Large intestine (tissue), 3 donors: ENCODE measurements at regions not wholly inside any gene's neighbourhood (a gene's known extent, or its start where the extent isn't known, plus 50 kb on each side); places are given as distances from the start of the nearest gene placed in this dataset.
A peak's percentile ranks its signal among the peaks of the same experiment; 100 is the strongest.

ENCODE experiments used
- DNase-seq, 2 donors: peaks; one replicate each; pipeline versions ENCODE4 v3.0.0 to v3.0.0-alpha.2; 2013
- H3K27ac ChIP-seq: one replicate; pipeline ENCODE4 v1.5.1; 2013; ENCODE audit warnings: low read length
- H3K27me3 ChIP-seq: 2 replicates; pipeline ENCODE4 v1.6.1; 2013; ENCODE audit warnings: low read length; ENCODE audit not compliant: control insufficient read depth, insufficient read depth
- H3K36me3 ChIP-seq: 2 replicates; pipeline ENCODE4 v1.6.1; 2013; ENCODE audit warnings: low read length; ENCODE audit not compliant: control insufficient read depth, insufficient read depth
- H3K4me1 ChIP-seq: one replicate; pipeline ENCODE4 v1.6.1; 2013; ENCODE audit warnings: low read length; ENCODE audit not compliant: control insufficient read depth, insufficient read depth
- H3K4me3 ChIP-seq: one replicate; pipeline ENCODE4 v1.5.1; 2013; ENCODE audit warnings: low read length
- H3K9me3 ChIP-seq: one replicate; pipeline ENCODE4 v1.6.1; 2013; ENCODE audit warnings: mild to moderate bottlenecking, low read depth, low read length, moderate library complexity; ENCODE audit not compliant: control insufficient read depth
- WGBS: methylation state at CpG from one replicate; pipeline ENCODE4 v1.1.5; 2013; ENCODE audit warnings: low lambda C conversion rate; ENCODE audit not compliant: insufficient coverage; 5-methylcytosine and 5-hydroxymethylcytosine counted together

DNA sequence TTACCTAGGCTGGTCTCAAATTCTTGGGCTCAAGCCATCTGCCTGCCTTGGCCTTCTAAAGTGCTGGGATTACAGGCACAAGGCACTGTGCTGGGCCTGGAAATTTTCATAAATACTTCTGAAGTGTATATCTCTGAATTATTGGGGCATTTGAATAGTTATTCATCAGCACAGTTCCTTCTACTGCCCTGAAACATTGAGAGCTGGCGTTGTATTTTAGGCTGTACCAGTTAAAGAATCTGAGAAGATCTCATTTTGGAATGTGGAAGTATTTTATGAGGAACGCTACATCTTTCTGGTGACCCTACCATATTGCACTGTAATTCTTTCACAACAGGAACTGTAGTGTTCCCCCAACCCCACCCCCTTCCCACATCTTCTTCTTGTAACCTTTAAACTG lies 349.0 kb upstream of the RGS6 start:
- no CpG with 5 or more reads among the region's 2 CpGs for WGBS
- Histone ChIP-seq H3K36me3 (no peaks in the 10 kb centered on the region), H3K9me3 (no peaks in the 10 kb centered on the region), H3K4me1 (no peaks in the 10 kb centered on the region), H3K27me3 (no peaks in the 10 kb centered on the region), H3K4me3 (no peak overlapping the region), H3K27ac (no peak overlapping the region)
- no peak for DNase-seq

DNA sequence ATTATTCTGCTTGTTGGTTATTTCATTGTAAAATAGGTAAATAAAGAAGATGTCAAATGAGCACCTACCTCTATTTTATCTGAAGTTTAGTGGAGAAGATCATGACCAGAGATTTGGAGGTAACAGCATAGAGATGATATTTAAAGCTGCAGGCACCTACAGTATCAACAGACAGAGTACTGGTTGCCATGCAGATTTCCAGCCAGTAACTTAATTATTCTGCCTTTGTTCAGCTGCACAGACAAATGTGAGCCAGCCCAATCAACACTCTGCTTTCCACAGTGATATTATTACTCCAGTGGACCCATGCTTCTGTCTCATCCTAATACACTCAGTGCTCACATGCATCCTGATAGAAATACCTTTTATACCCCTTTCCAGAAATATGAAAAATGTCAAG lies 348.5 kb upstream of the RGS6 start:
- no peaks in the 10 kb centered on the region for H3K9me3 ChIP-seq
- no peak overlapping the region for H3K4me3 ChIP-seq
- H3K27ac ChIP-seq: no peak overlapping the region
- DNase-seq: no peak
- H3K27me3 ChIP-seq: no peaks in the 10 kb centered on the region
- no peaks in the 10 kb centered on the region for H3K4me1 ChIP-seq
- no peaks in the 10 kb centered on the region for H3K36me3 ChIP-seq

DNA sequence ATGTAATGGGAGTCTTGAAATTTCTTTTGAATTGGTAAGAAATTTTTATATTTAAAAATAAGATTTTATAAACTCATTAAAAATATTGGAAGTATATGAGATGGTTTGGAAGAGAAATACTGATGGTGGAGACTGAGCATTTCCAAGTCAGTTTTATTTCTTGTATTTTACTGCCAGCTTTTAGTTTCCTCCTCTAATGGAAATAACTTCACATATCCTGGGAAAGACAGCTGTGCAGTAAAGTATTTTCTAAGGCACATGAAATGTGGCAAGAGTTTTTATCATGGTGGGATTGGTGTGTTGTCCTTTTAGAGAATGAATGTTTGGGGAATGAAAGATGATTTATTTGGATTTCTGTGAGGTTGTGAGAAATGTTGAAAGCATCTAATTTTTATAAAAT lies 346.9 kb upstream of the RGS6 start:
- Histone ChIP-seq H3K36me3 (no peaks in the 10 kb centered on the region), H3K27me3 (no peaks in the 10 kb centered on the region), H3K27ac (no peak overlapping the region), H3K4me3 (no peak overlapping the region), H3K4me1 (no peaks in the 10 kb centered on the region), H3K9me3 (no peaks in the 10 kb centered on the region)
- DNase-seq: no peak

DNA sequence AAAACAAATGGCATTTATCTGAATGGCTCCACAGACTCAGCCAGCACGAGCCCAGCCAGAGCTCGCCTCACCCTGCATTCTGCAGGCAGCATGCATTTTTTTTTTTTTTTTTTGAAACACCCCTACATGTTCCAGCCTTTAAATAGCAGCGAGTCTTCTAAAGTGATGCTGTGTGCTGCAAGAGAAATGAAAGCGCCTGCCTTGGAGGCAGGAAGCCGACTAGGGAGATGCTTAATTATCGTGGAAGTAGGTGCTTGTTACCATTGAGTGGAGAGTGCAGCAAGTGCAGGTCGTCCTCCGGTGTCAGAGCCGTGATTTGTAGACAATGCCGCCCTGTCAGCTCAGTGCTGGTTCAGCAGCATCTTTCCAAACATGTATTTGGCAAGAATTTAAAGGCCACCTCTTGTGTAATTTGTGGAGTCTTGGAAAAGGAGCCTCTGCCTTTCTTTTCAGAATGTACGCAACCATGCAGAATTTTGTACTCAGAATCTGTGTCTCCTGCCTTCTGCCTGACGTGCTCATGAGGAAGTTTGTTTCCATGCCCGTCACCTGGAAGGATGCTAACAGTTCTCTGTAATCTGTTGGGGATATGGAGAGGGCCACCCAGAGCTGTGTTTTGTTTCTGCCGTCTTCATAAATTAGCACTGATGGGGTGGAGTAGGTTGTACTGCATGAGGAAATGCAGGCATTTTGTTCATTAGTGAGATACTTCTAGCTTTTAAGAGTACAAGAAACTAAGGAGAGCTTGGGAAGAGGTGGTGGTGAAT lies 345.9 kb upstream of the RGS6 start:
- no peaks in the 10 kb centered on the region for H3K4me1 ChIP-seq
- DNase-seq: peak in 1 of 2 donors; percentile 12
- H3K9me3 ChIP-seq: no peaks in the 10 kb centered on the region
- H3K4me3 ChIP-seq: peak overlapping the region; percentile 18
- no peaks in the 10 kb centered on the region for H3K27me3 ChIP-seq
- WGBS: no CpG with 5 or more reads among the region's 14 CpGs
- no peak overlapping the region for H3K27ac ChIP-seq
- H3K36me3 ChIP-seq: no peaks in the 10 kb centered on the region

DNA sequence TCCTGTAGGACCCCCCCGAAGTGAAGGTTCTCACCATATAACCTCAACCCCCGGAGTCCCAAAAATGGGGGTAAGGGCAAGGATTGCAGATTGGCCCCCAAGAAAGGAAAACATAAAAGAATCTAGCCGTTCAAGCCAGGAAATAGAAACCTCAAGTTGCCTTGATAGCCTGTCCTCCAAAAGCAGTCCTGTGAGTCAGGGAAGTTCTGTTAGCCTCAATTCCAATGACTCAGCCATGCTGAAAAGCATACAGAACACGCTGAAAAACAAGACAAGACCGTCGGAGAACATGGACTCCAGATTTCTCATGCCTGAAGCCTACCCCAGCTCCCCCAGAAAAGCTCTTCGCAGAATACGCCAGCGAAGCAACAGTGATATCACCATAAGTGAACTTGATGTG lies 344.2 kb upstream of the RGS6 start:
- no peak overlapping the region for H3K27ac ChIP-seq
- no peaks in the 10 kb centered on the region for H3K9me3 ChIP-seq
- no peak overlapping the region for H3K4me3 ChIP-seq
- H3K4me1 ChIP-seq: no peaks in the 10 kb centered on the region
- no peaks in the 10 kb centered on the region for H3K27me3 ChIP-seq
- 100% methylated on average over 8 of the region's 9 CpGs for WGBS
- no peaks in the 10 kb centered on the region for H3K36me3 ChIP-seq
- no peak for DNase-seq

DNA sequence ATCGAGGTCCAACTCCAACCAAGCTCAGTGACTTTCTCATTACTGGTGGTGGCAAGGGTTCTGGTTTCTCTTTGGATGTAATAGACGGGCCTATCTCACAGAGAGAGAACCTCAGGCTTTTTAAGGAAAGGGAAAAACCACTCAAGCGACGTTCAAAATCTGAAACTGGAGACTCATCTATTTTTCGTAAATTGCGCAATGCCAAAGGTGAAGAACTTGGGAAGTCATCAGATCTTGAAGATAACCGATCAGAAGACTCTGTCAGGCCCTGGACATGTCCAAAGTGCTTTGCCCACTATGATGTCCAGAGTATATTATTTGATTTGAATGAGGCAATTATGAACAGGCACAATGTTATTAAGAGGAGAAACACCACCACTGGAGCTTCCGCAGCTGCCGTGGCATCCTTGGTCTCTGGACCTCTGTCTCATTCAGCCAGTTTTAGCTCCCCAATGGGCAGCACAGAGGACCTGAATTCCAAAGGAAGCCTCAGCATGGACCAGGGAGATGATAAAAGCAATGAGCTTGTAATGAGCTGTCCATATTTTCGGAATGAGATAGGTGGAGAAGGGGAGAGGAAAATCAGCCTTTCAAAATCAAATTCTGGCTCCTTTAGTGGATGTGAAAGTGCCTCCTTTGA lies 343.5 kb upstream of the RGS6 start:
- H3K27ac ChIP-seq: no peak overlapping the region
- H3K4me1 ChIP-seq: no peaks in the 10 kb centered on the region
- WGBS: no CpG with 5 or more reads among the region's 10 CpGs
- H3K4me3 ChIP-seq: no peak overlapping the region
- no peaks in the 10 kb centered on the region for H3K9me3 ChIP-seq
- no peak for DNase-seq
- H3K36me3 ChIP-seq: no peaks in the 10 kb centered on the region
- H3K27me3 ChIP-seq: no peaks in the 10 kb centered on the region

DNA sequence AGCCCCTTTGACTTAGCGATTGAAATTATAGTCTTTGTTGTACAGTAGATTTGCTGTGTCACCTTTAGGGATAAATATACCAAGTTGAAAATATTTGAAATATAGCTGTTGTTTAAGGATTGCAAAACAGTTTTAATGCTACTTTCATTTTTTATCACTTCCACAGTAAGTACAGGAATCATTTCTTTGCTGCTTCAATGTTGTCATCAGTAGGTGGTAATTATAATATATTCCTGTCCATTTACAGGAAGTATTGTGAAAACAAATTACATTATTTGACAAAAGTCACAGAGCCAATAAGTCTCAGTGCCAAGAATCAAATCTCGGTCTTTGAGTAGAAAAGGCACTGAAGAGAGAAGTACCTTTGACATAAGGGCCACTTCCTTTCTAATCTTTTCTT lies 342.6 kb upstream of the RGS6 start:
- no peak overlapping the region for H3K4me3 ChIP-seq
- no peaks in the 10 kb centered on the region for H3K36me3 ChIP-seq
- no peak overlapping the region for H3K27ac ChIP-seq
- no peaks in the 10 kb centered on the region for H3K9me3 ChIP-seq
- WGBS: no CpG with 5 or more reads among the region's 2 CpGs
- H3K4me1 ChIP-seq: no peaks in the 10 kb centered on the region
- no peak for DNase-seq
- H3K27me3 ChIP-seq: no peaks in the 10 kb centered on the region

DNA sequence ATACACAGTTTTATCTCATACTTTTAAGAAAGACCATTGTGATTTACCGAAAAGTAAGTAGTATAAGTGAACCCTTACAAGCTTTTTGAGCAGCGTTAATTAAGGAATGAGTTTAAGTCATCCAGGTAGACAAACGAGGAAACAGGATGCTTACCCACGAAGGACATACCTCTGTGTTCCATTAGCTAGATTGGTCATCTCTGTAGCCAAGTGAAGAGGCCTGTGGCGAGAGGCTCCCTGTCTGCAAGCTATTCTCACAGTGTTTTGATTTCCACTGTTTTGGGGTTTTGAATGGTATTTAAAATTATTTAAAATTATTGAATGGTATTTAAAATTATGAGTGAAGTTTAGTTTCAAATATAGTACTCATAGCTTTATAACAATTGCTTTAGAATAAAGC lies 342.1 kb upstream of the RGS6 start:
- no peak for DNase-seq
- Histone ChIP-seq H3K27ac (no peak overlapping the region), H3K4me1 (no peaks in the 10 kb centered on the region), H3K27me3 (no peaks in the 10 kb centered on the region), H3K4me3 (no peak overlapping the region), H3K9me3 (no peaks in the 10 kb centered on the region), H3K36me3 (no peaks in the 10 kb centered on the region)
- WGBS: 100% methylated on average over 1 of the region's 5 CpGs

DNA sequence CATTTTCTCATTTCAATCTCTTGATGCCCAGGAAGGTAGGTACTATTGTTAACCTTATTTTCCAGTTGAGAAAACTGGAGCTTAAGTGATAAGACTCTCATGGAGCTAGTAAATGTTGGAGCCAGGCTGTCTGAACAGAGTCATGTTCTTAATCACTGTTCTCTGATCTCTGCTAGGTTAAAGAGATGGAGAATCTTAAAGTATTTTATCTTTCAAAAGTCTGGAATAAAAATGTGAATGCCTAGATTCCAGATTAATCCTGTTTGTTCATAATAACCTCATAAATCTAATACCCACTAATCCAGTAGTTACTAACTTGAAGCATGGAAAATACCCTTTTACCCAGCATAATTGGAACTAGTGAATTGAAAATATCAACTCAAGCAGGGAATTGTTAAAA lies 341.0 kb upstream of the RGS6 start:
- no peaks in the 10 kb centered on the region for H3K9me3 ChIP-seq
- H3K27ac ChIP-seq: no peak overlapping the region
- no peak for DNase-seq
- no peaks in the 10 kb centered on the region for H3K27me3 ChIP-seq
- H3K36me3 ChIP-seq: no peaks in the 10 kb centered on the region
- H3K4me1 ChIP-seq: no peaks in the 10 kb centered on the region
- H3K4me3 ChIP-seq: no peak overlapping the region

DNA sequence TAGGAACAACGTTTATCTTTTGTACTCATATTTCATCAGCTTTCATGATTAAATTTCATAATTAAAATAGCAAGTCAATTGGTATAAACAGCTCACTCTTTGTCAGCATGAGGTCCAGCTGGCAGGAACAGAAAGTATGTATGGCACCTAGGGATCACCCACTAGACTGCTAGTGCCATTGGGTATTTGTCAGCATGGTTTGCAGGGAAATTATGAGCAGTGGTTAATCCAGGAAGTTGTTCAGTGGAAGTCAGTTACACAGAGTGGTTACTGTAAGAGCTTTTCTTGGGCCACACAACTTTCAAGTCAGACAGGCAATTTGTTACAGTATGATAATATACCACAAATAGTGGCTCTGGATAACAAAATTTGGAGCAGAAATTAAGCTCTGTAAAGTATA lies 340.3 kb upstream of the RGS6 start:
- Histone ChIP-seq H3K4me3 (no peak overlapping the region), H3K27me3 (no peaks in the 10 kb centered on the region), H3K27ac (no peak overlapping the region), H3K36me3 (no peaks in the 10 kb centered on the region), H3K9me3 (no peaks in the 10 kb centered on the region), H3K4me1 (no peaks in the 10 kb centered on the region)
- no peak for DNase-seq
- WGBS: 42% methylated on average over 1 of the region's 1 CpG

DNA sequence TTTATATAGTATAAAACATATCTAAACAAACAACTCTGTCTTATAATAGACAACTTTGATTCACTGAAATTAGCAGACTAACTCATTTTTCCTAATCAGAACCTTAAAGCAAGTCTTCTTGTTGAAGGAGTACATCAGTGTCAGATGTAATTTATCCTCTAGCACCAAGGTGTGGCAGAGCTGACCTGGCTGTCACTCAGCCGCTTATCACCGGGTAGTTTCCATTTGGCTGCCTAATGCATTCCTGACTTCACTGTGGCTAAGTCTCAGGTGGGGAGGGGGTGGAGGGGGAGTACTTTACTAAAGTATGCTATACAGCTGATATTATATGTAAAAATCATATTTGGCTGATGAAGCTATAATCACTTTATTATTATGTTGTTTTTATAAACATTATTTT lies 339.9 kb upstream of the RGS6 start:
- Histone ChIP-seq H3K36me3 (no peaks in the 10 kb centered on the region), H3K4me3 (no peak overlapping the region), H3K27ac (no peak overlapping the region), H3K27me3 (no peaks in the 10 kb centered on the region), H3K4me1 (no peaks in the 10 kb centered on the region), H3K9me3 (no peaks in the 10 kb centered on the region)
- DNase-seq: peak in 1 of 2 donors; percentile 35
- WGBS: no CpG with 5 or more reads among the region's 2 CpGs
